Fibroblast of lung (primary cell): ENCODE measurements at regions not wholly inside any gene's neighbourhood (a gene's known extent, or its start where the extent isn't known, plus 50 kb on each side); places are given as distances from the start of the nearest gene placed in this dataset.

ENCODE experiments used
- DNase-seq, 2 donors: peaks; one replicate each; pipeline versions ENCODE4 v3.0.0 to v3.0.0-alpha.2; 2010; ENCODE audit warnings: low read depth in 2 of 2
- H2AFZ ChIP-seq: 2 replicates; pipeline ENCODE4 v1.5.1; 2012; ENCODE audit warnings: low read length, control low read depth, inconsistent platforms
- H3K27ac ChIP-seq: 2 replicates; pipeline ENCODE4 v1.5.1; 2011; ENCODE audit warnings: low read length, control low read depth; ENCODE audit not compliant: insufficient read depth
- H3K27me3 ChIP-seq: 2 replicates; pipeline ENCODE4 v1.5.1; 2011; ENCODE audit warnings: mild to moderate bottlenecking, low read length; ENCODE audit not compliant: control insufficient read depth, insufficient read depth
- H3K36me3 ChIP-seq: 2 replicates; pipeline ENCODE4 v1.5.1; 2011; ENCODE audit warnings: low read length; ENCODE audit not compliant: control insufficient read depth, insufficient read depth
- H3K4me1 ChIP-seq: 2 replicates; pipeline ENCODE4 v1.5.1; 2011; ENCODE audit warnings: low read length; ENCODE audit not compliant: control insufficient read depth, insufficient read depth; ENCODE audit errors: extremely low read depth
- H3K4me2 ChIP-seq: 2 replicates; pipeline ENCODE4 v1.5.1; 2011; ENCODE audit warnings: low read length, control low read depth; ENCODE audit not compliant: insufficient read depth; ENCODE audit errors: extremely low read depth
- H3K4me3 ChIP-seq, 4 experiments: fragments of 200-600 bp in 1 of 4; sonication (generic) in 1 of 4; replicated peaks in 1 of 4; 2 replicates each; pipeline ENCODE4 v1.5.1; 2011 to 2016; ENCODE audit warnings: low read length in 4 of 4, low read depth in 3 of 4, mild to moderate bottlenecking in 3 of 4, control low read depth in 2 of 4, inconsistent platforms in 1 of 4, mixed read lengths in 1 of 4; ENCODE audit not compliant: insufficient read depth in 1 of 4; ENCODE audit errors: control extremely low read depth in 1 of 4
- H3K79me2 ChIP-seq: 2 replicates; pipeline ENCODE4 v1.5.1; 2012; ENCODE audit warnings: mild to moderate bottlenecking, low read length, inconsistent platforms; ENCODE audit not compliant: control insufficient read depth, insufficient read depth
- H3K9ac ChIP-seq: 2 replicates; pipeline ENCODE4 v1.5.1; 2011; ENCODE audit warnings: mild to moderate bottlenecking, low read length, control low read depth; ENCODE audit not compliant: insufficient read depth
- H3K9me3 ChIP-seq: 2 replicates; pipeline ENCODE4 v1.5.1; 2012; ENCODE audit warnings: low read depth, low read length; ENCODE audit not compliant: control insufficient read depth, insufficient read depth
- H4K20me1 ChIP-seq: 2 replicates; pipeline ENCODE4 v1.5.1; 2011; ENCODE audit warnings: low read length; ENCODE audit not compliant: control insufficient read depth, insufficient read depth; ENCODE audit errors: extremely low read depth
- CTCF ChIP-seq, 2 donors: IDR thresholded peaks in 1 of 2; conservative IDR thresholded peaks in 1 of 2; 1 replicate in 1 of 2; 2 replicates in 1 of 2; pipeline ENCODE4 v1.5.1; 2011 to 2012; ENCODE audit warnings: low read length in 2 of 2, control low read depth in 1 of 2, inconsistent platforms in 1 of 2, low read depth in 1 of 2, mild to moderate bottlenecking in 1 of 2
- EZH2 ChIP-seq: IDR thresholded peaks from 2 replicates; pipeline ENCODE4 v1.5.1; 2012; ENCODE audit warnings: low read length, control low read depth, mild to moderate bottlenecking; ENCODE audit errors: missing control alignments

- DNase-seq = no peak
- H3K36me3 ChIP-seq = no peaks in the 10 kb centered on the region
- H3K4me3 ChIP-seq = no peak overlapping the region
- H3K9me3 ChIP-seq = no peaks in the 10 kb centered on the region
- no peaks in the 10 kb centered on the region for H3K79me2 ChIP-seq
- no peak overlapping the region for H3K27ac ChIP-seq
- TF ChIP-seq CTCF (conservative IDR thresholded peaks at IDR 0.05 in 1 of 2, IDR thresholded peaks at IDR 0.05 in 1 of 2; ENCODE audit: low read depth in 1 of 2, low read length in 2 of 2) = no peak
- no peak overlapping the region for H3K4me2 ChIP-seq
- no peaks in the 10 kb centered on the region for H4K20me1 ChIP-seq
- no peak overlapping the region for H2AFZ ChIP-seq
- H3K9ac ChIP-seq = no peak overlapping the region
- no peaks in the 10 kb centered on the region for H3K27me3 ChIP-seq
- no peaks in the 10 kb centered on the region for H3K4me1 ChIP-seq
Measured at GRCh38 chr4:11736978-11737377, 308.3 kb upstream of the HS3ST1 start.

- Histone ChIP-seq H3K4me3 (no peak overlapping the region), H3K79me2 (no peaks in the 10 kb centered on the region), H3K36me3 (no peaks in the 10 kb centered on the region), H3K9me3 (no peaks in the 10 kb centered on the region), H3K4me1 (no peaks in the 10 kb centered on the region), H3K4me2 (no peak overlapping the region), H2AFZ (no peak overlapping the region), H3K9ac (no peak overlapping the region), H4K20me1 (no peaks in the 10 kb centered on the region), H3K27me3 (no peaks in the 10 kb centered on the region), H3K27ac (no peak overlapping the region)
- TF ChIP-seq EZH2 = no peak
- TF ChIP-seq CTCF (conservative IDR thresholded peaks at IDR 0.05 in 1 of 2, IDR thresholded peaks at IDR 0.05 in 1 of 2; ENCODE audit: low read depth in 1 of 2, low read length in 2 of 2) = no peak
- DNase-seq = peak in 1 of 2 donors; percentile 44
Measured at GRCh38 chr4:11735651-11736050, 307.0 kb upstream of the HS3ST1 start.

GRCh38 chr4:11732155-11732554 lies 303.5 kb upstream of the HS3ST1 start:
- H3K4me3 ChIP-seq = no peak overlapping the region
- no peak overlapping the region for H3K4me2 ChIP-seq
- DNase-seq = no peak

More at GRCh38 chr4:11732155-11732554, 303.5 kb upstream of the HS3ST1 start:
- Histone ChIP-seq H3K4me1 (no peaks in the 10 kb centered on the region), H3K27ac (no peak overlapping the region), H4K20me1 (no peaks in the 10 kb centered on the region), H3K9ac (no peak overlapping the region), H3K36me3 (no peaks in the 10 kb centered on the region), H2AFZ (no peak overlapping the region), H3K79me2 (no peaks in the 10 kb centered on the region), H3K9me3 (no peaks in the 10 kb centered on the region), H3K27me3 (no peaks in the 10 kb centered on the region)
- TF ChIP-seq EZH2 (no peak), CTCF (conservative IDR thresholded peaks at IDR 0.05 in 1 of 2, IDR thresholded peaks at IDR 0.05 in 1 of 2; ENCODE audit: low read depth in 1 of 2, low read length in 2 of 2) (no peak)
